SK-MEL-5 (cell line): ENCODE measurements at regions not wholly inside any gene's neighbourhood (a gene's known extent, or its start where the extent isn't known, plus 50 kb on each side); places are given as distances from the start of the nearest gene placed in this dataset.

ENCODE experiments used
- DNase-seq: peaks from one replicate; pipeline ENCODE4 v3.0.0-alpha.2; 2016; ENCODE audit warnings: low read depth, low spot score
- in situ Hi-C: cut with HindIII; loops from 2 replicates; pipeline ENCODE4 v1.10.0; 2016; ENCODE audit warnings: low sequenced_read_pairs, high pct_unique_total_duplicates, low pct_unique_long_range_greater_than_20kb

DNA sequence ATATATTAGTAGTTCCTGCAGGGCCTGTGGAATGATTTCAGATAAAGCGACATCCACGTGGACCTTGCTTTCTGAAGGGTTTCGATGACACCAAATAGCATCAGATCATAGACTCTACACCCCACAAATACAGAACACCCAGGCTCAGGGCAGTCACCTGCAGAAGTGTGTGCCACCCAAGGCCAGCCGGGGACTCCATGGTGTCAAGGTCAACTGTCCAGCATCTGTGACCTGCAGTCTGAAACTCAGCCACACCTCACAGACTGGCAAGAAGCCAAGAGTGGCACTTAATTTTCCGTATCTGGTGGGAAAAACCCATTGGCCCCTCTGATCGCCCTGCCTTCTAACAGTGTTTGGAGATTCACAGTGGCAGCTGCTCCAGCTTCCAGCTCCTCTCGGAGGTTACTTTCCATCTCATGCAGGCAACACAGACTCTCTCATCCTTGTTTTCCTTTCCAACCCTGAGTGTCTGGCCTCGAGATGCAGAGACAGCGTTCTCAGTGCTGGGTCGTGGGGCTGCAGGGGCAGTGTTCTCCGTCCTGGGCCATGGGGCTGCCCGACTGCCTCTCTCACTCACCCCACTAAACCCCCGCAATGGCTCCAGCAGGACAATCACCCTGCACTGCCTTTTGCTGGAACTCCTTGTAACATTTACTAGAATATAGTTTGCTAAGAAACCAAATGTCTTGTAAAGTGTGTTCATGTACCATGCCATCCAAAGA lies 221.9 kb downstream of the IRX2 start:
- no peak for DNase-seq
- in situ Hi-C loops, result no loop called here

DNA sequence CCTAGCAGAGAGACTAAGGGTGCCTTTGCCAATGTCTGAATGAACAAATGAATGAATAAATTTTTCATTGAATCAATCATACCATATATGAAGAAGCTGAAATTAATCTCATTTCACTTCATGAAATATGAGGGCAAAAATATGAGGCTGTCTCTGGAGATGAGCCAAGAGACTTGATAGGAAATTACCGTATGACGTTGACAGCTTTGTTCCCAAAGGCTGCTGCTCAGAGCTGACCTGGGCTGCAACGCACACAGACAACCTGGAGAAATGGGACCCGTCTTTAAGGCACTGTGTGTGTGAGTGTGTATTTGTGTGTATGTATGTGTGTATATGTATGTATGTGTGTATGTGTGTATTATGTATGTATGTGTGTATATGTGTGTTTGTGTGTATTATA lies 226.1 kb downstream of the IRX2 start:
- DNase-seq, result no peak
- in situ Hi-C loops, result no loop called here

DNA sequence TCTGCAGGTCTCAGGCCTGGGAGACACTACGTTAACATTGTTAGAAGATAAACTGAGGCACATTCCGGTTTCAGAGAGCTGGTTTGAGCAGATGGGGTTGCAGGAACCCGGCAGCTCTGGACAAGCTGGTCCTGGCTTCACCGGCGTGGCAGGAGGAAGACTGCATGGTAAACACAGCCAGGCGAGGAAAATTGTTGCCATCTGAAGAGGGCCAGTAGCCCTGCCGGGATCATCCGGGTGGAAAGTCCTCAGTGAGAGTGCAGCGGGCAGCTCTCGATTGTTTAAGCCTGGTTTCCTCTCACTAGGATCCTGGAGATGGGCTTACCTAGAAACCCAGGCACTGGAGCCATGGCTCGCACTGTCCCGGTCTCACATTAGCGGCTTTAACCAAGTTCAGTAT lies 226.9 kb downstream of the IRX2 start:
- in situ Hi-C loops, result no loop called here
- no peak for DNase-seq

DNA sequence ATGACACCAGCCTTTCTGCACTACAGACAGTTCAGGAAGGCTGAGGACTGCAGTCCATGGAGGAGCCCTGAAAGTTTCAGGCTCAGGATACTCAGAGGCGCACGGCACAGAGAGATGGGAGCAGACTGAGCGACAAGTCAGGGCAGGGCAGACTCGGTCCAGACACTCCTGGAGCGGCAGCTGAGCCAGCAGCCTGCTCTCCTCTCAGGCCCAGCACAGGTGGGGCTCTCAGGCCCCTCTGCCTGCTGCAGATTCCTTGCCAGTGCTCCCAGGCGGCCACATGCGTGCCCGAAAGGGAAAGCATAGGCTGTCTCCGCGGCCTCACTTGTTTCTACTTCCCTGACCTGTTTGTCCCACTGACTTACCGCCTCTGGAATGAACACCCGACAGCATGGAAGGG lies 228.3 kb downstream of the IRX2 start:
- in situ Hi-C loops, result no loop called here
- no peak for DNase-seq

DNA sequence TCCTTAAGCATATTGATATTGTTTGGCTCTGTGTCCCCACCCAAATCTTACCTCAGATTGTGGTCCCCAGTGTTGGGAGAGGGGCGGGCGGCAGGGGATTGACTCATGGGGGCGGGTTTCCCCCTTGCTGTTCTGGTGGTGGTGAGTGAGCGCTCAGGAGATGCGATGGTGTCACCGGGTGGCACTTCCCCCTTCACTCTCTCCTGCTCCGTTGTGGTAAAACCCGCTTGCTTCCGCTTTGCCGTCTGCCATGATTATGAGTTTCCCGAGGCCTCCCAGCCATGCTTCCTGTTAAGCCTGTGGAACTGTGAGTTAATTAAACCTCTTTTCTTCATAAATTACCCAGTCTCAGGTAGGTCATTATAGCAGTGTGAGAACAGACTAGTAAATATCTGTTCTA lies 229.1 kb downstream of the IRX2 start:
- no peak for DNase-seq
- in situ Hi-C loops, result no loop called here

DNA sequence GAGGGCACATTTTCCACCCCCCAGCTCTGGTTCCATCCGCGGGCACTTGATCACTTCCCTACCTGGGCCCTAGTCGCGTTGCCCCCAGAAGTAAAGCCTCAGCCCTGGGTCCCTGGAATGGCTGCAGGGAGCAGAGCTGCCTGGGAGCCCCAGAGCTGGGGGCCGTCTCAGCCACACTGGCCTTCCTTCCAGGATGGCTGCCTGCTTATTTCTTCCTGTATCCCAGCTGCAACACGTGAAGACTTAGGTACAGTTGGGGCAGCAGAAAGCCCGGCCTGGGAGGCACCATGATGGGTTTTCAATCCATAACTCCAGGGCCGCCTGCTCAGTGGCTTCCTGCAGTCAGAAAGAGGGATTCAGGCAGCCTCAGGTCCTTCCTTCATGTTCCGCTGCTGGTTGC lies 232.3 kb downstream of the IRX2 start:
- no peak for DNase-seq
- in situ Hi-C loops, result no loop called here

DNA sequence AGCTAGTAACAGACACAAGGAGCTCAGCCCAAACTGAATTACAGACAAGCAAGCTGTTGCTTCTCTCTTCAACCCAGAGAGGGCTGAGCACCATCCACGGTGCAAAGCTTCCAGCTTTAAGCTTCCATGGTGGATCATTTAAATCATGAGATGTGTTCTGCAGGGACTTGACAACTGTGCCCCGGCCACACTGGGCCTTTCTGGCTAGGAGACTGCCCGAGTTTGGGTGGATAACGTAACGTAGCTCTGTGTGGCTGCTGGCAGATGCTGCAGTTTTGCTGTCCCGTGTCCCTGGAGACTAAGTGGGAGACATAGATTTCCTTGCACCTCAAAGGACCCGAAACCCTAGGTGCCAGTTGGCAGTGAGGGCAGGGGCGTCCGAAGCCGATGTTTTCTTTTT lies 234.0 kb downstream of the IRX2 start:
- DNase-seq, result no peak
- in situ Hi-C loops, result no loop called here

DNA sequence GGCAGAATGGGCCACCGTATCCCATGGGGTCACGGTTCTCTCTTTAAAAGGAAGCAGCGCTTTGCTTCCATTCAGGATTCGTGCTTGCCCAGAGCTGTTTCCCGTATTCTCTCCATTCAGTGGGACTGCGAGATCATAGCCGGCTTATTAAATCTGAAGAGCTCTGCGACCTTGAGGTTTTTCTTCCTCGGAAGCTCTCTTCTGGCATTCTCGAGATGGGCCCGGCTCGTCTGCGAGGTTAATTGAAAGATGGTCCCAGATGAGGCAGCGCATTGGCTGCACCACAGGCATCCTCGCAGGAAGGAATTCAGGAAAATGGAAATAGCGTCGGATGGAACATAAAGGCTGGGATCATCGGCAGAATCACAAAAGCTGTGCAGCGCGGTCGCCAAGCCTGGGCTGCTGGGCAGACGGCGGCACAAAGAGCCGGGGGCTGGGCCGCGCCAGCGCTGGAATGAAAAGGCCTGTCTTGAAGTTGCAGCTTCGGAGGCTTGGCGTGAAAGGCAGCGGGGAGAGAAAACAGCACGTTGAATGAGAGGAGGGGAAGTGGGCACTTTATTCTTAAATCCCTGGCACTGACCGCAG lies 236.2 kb downstream of the IRX2 start:
- DNase-seq, result no peak
- in situ Hi-C loops, result no loop called here

DNA sequence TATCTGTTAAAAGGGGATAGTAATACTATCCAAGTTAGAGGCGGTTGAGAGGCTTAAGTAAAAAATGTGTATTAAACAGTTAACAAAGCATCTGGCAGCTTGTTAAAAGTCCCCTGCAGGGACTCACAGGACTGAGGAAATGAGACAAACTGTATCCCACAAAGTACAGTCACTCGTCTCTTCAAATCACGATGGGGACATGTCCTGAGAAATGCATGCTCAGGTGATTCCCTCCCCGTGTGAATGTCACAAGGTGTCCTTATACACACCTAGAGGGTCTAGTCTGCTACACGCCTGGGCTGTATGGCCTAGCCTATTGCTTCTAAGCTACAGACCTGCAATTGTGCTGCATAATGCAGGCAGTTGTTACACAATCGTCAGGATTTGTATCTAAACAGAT lies 237.0 kb downstream of the IRX2 start:
- in situ Hi-C loops, result no loop called here
- no peak for DNase-seq

DNA sequence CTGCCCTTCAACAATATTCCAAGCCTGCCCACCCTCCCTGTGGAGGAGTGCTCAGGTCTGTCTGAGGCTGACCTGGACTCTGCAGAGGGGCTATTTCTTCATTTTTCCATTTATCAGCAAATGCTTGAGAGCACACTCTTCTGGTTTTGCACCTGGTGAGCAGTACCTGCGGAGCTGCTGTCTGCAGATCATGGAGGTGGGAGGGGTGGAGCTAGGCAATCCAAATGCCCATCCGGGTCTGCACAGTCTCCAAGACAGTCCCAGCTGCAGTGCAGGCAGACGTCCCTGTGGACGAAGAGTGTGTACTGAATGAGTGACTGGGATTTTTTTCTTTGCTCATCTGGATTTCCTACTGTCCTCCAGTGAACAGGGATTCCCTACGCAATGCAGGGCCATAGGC lies 239.8 kb downstream of the IRX2 start:
- DNase-seq, result no peak
- in situ Hi-C loops, result no loop called here

DNA sequence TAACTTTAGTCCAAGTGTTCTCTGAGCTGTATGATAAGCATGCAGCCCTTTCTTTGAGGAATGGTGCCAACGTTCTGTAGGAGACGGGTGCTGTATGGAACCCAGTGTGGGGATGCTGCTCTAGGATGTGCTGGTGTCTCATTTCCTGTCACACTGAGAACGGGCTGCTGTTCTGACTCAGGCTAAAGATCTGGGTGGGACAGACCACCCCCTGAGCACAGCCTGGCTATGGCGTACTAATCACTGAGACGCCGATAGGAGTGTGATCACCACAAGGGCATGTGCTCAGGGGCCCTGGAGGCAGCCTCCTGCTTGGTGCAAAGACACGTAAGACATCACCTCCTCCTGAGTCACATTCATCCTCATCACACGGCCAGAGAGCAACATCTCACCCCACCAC lies 240.4 kb downstream of the IRX2 start:
- in situ Hi-C loops, result no loop called here
- no peak for DNase-seq

DNA sequence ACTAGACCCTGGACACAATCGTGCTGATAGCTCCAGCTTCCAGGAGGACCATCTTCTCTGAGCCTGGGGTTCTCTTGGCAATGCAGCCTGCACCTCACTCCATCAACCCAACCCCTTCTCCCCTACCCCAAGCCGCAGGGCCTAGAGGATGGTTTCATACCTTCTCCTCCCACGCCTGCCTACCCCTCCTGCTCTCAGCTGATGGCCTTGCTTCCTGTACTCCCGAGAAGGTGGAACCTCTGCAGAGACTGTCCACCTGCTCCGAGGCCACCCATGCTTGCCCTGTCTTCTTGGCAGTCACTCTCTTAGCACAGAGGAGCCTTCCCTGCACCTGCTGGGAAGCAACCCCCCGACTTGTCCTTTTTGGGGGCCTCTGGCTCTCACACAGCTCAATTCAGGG lies 241.9 kb downstream of the IRX2 start:
- in situ Hi-C loops, result no loop called here
- DNase-seq, result no peak

DNA sequence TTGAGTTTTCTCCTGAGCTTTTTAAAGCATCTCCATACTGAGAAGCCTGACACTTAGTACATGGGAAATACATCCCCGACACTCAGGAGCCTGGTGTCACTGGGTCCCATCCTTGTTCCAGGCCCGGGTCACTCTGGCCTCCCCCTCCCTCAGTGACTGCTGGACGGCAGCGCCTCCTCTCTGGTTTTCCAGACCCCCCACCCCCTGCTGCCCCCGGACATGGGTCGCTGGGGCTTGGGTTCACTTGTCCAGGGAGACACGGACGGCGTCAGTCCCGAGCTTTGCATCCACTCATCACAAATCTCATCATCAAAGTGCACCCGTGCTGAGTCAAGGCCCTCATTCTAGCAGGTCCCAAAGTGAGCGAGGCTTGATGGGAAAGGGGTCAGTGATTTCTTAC lies 243.0 kb downstream of the IRX2 start:
- DNase-seq, result no peak
- in situ Hi-C loops, result no loop called here

DNA sequence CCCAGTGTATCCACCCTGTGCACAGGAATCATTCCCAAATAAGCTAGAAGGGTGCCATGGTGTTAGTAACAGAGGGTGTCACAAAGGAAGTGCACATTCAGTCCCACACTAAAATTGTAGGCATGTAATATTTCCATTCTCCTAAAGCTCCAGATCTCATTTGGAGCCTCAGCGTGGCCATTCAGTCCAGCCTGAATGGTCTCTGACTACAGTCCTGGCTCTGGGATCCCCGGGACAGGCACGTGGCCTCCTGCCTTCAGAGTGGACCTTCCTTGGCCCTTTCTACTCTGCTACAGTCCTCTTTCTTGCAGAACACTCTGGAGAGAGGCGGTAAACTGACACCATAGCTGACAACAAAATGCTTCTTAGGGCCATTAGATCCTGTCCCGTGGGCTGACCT lies 243.9 kb downstream of the IRX2 start:
- in situ Hi-C loops, result no loop called here
- DNase-seq, result no peak

DNA sequence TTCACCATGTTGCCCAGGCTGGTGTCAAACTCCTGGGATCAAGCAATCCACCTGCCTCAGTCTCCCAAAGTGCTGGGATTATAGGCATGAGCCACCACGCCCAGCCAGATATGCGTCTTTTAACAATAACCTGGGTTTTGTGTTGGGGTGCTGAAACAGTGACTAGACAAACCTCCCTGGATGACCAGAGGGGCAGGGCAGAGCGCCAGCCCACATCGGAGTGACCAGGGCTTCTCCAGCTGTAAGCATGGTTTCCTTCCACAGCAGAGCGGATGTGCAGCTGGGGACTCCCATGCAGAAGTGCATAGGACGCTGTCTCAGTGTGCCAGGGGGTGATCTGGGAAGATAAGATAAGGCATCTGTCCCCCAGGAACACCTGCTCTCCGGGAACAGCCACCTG lies 244.9 kb downstream of the IRX2 start:
- DNase-seq, result no peak
- in situ Hi-C loops, result no loop called here

DNA sequence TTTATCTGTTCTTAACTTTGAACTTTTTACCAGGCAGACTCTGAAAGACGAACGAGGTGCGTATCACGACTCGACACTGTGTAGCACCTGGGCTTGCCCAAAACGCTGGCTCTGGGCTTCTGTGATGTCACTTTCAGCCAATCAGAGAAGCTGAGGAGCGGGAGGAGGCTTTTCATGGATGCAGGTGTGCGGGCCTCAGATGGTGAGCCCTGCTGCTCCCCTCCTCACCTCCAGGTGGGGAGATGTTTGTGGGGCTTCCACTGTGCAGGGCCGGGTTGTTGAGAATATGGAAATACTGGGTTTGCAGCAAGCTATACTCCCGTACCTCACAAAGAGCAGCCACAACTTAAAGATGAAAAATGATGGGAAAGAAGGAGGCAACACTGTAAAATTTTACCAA lies 246.3 kb downstream of the IRX2 start:
- DNase-seq, result no peak
- in situ Hi-C loops, result no loop called here

DNA sequence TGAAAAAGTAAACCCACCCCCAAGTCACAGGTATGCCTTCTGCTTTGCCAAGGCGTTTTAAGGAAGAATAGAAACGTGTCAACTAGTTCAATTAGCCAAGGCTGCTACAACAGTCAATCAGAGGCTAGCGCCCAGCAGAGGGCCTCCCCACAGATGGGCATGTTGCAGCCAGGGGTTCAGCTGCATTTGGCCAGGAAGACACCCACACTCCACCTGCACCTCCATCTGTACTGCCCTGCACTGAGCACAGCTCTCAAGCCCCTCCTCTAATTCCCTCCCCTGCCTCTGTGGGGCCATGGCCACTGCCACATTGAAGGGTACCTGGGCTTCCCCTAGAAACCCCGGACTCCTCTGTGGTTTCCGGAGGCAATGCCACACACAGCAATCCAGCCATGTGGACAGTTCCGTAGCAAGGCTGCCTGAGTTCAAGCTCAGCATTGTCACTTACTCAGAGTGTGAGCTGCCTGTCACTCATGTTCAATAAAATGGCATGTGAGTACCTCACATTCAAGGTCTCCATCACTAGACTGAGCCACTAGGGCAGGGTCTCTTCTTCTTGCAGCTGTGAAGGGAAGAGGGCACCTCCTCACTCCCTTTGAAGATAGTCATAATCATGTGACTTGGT lies 248.4 kb downstream of the IRX2 start:
- in situ Hi-C loops, result no loop called here
- no peak for DNase-seq

DNA sequence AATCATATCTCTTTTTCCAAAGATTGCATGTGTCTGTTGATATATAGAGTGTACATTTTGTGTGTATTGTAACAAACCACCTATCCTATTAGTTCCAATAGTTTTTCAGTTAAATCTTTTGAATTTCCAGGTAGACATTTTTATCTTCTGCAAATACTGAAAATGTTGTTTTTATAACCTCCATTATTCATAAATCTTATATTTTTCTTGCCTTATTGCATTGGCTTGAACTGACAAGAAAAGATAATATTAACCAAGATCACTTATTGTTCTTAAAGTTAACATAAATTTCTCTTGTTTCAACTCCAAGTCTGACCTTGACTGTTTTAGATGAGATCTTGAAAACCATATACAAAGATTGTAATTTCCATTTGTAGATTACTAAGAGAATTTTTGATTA lies 251.6 kb downstream of the IRX2 start:
- in situ Hi-C loops, result no loop called here
- DNase-seq, result no peak

DNA sequence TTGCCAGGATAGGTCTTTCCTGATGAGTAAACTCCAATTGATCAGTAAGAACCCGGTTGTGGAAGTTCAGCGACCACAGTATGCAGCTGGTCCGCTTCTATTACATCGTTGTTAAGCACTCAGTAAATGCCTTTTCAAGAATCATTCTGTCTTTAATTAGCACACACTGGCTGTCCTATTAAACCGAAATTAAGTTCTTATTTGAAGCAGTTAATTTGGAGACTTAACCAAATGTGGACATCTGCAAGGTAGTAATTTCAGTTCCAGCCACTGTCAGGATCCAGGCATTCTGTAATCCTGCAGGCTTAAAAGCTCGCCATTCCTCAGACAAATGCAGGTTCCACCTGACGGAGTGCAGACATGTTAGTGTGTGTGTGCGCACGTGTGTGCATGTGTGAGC lies 254.6 kb downstream of the IRX2 start:
- in situ Hi-C loops, result no loop called here
- DNase-seq, result no peak
